ENCODE measurements at regions not wholly inside any gene's neighbourhood (a gene's known extent, or its start where the extent isn't known, plus 50 kb on each side); places are given as distances from the start of the nearest gene placed in this dataset.

DNA sequence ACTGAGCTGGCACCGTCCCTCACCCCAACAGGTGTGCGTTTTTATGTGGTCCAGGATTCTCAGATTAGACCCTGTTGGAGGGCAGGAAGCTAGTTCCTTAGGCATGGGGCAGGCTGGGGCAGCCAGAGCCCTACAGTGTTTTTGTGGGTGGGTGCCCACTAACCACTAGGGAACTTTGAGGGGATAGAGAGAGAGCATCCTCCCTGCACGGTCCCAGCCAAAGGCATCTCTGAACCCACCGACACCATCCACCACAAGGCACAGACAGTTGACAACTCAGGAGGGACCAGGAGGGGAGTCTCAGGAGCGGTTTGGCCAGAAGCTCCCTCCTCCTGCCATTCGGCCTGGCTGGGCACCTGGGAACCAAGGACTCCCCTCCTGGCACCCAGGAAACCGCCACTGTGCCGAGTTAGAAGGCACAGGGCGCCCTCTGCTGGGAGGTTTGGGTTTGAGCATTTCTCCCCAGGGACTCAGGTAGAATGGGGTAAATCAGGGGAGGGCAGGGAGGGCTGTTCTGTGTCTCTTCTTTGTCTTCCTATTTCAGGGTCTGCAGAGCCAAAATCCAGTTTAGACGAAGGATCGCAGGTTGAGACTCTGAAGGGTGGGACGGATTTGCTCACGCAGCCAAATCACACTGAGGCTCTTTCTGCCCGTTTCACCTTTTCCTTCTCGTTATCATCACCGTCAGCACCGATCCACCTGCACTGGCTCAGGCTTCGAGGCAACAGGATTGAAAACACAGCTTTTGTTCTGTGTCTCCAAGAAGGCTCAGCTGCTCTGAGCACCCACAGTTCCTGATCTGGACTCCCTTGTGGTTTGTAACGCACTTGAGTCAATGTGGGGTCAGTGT is 84.8 kb upstream of the COL13A1 start:
- DNase-seq: peak; percentile 83

DNA sequence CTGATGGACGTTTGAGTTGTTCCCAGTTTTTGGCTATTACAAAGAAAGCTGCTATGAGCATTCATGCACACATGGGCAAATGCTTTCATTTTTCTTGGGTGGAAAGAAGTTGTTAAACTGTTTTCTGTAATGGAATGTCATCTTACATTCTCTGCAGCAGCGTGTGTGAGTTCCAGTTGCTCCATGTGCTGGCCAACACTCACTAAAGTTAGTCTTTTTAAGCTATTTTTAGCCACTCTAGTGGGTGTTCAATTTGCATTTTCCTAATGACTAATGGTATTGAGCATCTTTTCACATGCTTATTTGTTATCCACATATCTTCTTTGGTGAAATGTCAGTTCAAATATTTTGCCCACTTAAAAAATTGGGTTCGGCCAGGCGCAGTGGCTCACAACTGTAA is 82.8 kb upstream of the COL13A1 start:
- no peak for DNase-seq

DNA sequence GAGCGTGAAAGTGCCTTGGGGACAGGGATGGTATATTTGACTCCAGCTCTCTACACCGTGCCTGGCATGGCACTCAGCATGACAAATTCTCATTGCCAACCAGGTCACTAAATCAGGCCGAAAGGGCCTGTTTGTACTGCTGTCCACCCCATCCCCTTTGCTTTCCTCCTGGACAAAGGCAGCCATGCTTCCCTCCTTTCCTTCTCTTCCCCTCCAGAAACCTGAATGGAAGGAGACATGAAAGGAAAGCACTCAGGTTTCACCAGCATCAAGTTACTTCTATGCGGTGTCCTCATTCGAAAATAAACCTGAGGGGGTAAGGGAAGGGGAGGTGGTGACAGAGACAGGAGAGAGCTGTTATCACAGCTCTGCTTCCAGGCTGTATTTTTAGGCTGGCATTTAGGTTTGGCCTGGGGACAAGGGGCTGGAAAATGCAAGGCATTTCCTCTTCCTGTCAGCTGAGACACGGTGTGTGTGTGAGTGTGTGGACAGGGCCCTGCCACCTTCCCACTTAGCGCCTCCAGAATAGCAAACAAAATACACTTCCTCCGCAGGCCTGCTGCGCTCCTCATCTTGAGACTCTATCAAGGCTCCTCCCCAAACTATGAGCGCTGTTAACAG is 79.9 kb upstream of the COL13A1 start:
- DNase-seq: no peak

DNA sequence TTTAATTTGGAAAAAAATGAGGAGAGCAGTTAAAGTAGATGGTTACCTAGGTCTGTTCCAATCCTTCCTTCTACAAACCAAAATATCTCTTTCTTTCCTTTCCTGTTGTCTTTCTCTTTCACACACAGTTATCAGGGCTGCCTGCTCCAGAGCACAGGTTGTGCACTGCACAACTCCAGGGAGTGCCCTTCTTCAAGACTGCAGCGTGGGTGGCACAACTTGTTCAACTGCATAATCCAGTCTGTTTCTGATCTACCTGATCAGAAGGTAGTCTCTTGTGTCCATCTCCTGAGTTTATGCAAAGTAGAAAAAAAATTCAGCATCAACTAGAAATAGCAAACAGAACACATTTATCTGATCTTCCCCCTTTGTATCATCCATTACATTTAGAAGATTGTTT is 78.1 kb upstream of the COL13A1 start:
- no peak for DNase-seq

DNA sequence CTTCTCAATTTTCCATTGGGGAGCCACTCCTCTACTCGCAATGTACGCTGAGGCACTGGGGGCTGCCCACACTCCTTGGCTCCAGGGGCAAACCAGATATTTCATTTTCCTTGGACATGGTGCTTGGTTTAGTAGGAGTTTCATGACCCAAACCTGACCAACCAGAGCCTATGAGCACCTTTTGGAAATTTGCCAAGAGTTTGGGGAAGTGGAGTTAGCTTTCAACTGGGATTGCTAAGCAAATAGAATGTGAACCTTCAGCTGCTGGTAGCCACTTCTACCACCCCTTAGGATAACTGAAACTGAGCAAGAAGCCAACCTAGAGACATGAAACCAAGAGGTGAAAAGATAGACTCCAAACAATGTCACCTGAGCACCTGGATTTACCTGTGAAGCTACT is 74.9 kb upstream of the COL13A1 start:
- no peak for DNase-seq

DNA sequence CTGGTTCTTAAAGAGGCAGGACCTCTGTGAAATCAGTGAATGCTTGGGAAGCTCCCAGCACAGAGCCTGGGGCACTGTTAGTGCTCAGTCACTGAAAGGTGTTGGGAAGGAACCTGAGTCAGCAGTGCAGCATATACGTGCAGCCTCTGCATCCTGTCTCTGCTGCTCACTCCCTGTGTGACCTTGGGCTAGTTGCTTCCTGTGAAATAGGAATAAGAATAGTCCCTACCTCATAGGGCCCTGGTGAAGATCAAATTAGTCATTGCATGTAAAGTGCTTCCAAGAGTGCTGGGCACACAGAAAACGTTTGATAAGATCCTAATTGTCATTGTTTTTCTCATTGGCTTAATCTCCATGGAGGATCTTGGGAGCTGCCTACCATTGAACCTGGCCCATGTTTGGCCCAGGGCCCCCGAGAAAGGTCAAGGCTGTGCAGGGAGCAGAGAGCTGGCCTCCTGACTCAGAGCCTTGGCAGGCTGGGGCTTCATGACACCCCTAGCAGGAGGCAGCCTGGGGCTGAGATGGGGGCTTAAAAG is 73.3 kb upstream of the COL13A1 start:
- DNase-seq: no peak

DNA sequence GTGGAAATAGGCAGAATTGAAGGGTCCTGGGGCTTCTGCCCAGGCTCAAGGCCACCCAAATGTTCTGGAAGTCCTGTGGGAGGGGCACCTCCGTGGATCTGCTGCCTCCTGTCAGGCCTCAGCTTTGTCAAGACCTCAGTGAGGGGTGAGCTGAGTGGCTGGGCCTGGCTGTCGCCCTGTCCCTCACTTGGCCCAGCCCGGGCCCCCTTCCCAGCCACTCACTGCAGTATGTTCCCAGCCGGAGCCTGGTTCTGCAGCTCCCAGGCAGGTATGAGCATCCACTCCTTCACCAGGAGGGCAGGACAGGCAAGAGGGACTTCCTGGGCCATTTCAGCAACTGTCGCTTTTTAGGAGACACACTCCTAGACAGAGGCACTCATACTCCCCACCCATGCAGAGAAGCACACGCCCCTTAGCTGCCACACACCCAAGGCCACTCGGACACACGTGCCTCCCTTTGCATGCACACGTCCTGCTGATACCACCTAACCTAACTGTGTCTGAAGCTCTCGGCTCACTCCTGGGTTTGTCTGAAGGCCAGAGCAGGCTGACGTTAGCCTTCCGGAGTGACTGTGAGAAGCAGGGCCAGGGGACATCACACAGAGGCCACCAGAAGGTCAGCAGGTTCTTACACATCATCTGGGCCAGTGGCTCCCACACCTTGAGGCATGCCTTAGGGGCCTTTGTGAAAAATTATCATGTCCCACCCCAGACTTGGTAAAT is 72.2 kb upstream of the COL13A1 start:
- DNase-seq: no peak

DNA sequence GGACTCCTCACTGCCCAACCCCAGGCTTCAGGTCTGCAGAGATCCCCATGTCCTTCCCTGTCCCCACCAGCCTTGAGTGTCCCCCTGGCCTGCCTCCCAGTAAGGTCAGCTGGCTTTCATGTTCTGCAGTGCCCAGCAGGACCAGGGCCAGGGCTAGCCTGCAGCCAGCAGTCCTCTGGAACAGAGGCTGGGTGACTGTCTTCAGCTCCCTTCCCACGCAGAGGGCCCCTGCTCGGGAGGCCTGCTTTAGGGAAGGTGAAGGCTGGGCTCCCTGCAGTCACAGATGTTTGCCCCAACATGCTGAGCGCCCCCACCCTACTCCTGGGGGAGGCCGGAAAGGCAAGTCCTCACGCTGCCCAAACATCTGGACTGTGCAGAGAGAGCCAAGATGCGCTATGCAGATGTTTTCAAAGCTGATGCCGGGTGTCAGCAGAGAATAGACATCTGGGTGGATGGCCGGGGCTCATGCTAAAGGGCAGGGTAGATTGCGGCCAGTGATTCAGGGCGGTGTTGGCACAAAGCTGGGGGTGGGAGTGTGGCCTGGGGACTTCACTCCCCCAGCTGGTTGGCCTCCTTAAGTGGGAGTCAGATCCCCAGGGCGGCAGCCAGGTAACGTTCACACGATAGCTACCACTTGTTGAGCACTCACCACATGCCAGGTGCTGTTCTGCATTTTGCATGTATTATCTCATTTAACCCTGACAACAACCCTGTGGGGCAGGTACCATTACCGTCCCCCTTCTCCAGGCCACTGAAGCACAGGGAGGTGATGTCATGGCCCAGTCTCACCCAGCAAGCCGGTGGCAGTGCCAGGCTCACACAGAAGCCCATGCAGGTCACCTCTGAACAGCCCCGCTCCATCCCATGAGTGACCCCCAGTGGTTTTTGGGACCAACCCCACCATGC is 71.2 kb upstream of the COL13A1 start:
- no peak for DNase-seq

DNA sequence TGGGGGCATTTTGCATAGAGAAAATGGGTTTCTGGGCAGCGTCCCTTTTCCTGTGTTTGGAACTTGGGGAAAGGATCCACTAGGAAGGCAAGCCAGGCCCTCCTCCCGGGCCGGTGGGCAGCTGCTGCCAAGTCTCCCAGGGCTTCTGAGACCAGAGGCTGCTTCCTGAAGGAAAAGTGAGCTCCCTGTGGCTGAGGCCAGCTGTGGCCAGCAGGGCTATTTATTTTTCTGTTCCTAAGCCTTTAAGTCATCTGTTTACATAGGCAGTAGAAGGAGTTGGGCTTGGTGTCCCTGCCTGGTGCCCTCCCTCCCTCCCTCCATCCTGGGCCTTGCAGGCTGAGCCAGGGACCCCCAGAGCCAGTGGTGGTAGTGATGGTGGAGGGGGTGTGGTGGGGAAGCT is 70.5 kb upstream of the COL13A1 start:
- DNase-seq: no peak

DNA sequence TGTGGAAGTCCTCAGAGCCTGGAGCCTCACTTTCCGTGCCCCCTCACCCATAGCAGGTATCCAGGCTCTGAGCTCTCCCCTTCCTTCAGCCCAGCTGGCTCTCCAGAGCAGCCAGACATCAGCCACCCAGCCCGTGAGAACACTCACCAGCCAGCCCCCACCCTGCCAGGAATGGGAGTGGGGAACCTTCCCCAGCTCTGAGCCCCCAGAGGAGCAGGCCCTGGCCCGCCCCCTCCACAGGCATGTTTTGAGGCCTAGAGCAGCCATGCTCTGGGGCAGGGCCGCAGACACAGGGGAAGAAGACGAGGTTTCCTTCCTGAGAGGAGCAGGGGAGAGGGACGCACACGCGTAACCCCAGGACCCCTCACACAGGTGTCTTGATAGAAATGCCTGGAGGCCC is 70.0 kb upstream of the COL13A1 start:
- no peak for DNase-seq

DNA sequence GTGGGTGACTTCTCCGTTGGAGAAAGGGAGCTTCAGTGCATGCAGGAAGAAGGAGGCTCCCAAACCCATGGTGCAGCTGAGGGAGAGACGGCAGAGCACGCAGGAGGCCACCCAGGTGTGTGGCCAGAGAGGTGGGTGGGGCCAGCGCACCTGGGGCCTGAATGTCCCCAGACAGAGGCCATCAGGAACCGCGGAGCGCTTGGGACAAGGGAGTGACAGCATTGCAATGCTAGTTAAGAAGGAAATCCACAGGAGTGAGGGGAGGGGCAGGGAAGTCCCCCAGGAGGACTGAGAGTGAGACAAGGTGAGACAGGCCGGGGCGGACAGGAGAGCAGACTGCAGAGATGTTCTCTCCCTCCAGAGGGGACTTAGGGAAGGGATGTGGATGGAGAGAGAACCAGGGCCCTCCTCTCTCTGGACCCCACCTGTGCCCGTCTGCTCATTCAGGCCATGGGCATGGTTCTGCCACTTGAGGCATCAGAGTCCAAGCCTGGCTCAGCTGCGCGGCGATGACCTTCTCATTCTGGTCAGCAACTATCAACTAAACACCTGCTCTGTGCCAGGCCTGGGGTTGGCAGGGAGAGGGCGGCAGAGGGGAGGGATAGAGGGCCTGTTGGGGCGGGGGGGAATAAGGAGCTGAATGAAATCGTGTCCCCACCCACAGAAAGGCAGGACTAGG is 69.4 kb upstream of the COL13A1 start:
- DNase-seq: no peak

DNA sequence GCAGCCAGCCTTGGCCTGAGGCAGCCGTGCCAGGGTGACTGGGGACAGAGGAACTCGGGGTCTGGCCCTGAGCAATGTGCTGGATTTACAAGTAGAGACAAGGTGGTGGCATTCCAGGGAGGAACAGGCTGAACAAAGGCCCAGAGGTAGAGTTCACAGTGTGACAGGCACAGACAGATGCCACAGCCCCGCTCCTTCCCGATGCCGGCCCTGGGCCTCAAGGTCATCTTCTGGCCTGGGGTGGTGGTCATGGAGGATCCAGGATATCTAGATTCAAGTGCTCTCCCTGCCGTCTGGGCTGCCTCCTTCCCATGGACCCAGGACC is 68.9 kb upstream of the COL13A1 start:
- no peak for DNase-seq

DNA sequence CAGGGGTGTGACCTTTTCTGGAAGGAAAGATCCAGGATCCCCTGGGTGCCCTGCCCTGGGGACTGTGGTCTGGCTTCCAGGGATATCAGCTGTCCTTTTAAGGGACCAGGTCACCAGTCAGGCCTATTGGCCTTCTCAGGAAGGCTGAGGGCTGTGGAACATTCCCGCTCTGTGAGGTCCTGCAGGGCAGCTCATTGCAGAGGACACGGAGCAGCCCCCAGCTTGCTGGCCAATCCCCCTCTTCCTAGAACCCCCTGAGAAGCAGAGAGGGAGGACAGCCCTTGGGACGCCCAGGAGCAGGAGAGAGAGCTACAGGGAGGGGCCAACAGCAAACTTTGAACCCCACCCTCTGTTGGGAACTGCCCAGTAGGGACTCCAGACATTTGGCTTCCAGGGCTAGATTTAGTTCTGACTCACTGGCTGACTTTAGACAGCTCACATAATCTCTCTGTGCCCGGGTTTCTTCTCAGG is 67.9 kb upstream of the COL13A1 start:
- DNase-seq: no peak

DNA sequence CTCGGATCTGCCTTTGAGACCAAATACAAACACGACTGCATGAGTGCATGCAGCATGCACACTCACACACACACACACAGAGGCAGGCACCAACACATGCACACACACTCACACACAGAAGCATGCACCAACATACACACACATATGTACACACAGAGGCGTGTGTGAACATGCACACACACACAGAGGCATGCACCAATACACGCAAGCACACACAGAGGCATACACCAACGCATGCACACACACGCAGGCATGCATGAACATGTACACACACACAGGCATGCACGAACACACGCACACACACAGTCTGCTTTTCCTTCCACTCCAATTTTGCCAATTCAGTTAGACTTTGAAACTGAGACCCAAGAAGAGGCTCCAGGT is 67.3 kb upstream of the COL13A1 start:
- no peak for DNase-seq

DNA sequence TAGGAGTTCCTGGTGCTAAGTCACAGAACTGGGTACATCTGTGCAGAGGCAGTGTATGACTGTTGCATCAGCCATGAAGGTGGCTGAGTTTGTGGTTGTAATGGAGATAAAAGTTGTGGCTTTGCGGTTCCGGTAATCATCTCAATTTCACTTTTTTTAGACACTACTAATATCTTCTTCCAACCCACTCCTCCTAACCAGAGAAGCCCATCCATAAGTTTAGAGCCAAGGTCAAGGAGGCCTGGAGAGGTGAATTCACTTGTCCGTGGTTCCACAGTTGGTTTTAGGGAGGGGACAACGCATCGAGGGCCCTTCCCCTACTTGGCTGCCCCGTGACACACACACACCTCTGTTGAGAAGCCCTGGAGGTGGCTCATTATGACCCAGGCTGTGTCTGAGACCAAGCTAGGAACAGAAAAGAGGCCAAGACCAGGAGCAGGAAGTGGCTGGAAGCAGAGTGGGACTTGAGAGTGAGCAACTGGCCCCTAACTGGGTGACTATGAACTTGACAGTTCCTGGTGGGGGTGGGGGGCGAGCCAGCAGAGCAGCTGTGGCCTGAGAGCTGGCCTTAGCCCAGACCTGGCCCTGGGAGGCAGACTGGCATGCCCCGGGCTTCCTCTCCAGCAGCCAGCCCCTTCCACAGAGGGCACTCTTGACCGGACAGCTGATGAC is 66.8 kb upstream of the COL13A1 start:
- no peak for DNase-seq

DNA sequence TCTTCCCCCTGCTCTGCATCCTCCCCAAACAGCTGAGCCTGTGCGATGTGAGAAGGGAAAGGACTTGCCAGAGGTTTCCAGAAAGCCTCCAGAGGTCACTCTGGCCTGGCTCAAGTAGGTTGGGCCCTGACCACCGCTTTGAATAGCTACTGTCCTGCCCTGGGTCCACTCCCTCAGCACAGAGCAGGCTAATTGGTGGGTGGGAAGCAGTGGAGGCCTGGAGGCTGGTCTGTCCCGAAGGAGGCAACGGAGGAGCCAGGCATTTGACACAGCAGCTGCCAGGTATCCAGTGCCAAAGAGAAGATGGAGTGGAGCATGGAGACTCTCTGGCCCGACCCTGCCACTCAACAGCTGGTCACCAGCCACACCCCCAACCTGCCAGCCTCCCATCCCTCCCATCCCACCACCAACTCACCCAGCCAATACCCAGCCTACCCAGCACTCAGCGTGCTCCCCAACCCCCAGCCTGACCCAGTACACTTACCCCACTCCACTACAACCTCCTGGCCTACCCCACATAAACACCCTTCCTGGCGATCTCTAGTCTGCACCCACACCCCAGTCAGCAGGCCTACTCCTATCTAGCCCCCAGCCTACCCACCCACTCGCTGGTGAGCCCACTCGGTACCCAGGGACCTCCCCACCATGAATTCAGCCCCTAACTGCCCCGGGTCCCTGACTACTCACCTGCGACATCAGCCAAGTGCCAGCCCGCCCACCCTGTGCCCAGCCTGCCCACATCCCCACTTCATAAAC is 64.6 kb upstream of the COL13A1 start:
- DNase-seq: no peak

DNA sequence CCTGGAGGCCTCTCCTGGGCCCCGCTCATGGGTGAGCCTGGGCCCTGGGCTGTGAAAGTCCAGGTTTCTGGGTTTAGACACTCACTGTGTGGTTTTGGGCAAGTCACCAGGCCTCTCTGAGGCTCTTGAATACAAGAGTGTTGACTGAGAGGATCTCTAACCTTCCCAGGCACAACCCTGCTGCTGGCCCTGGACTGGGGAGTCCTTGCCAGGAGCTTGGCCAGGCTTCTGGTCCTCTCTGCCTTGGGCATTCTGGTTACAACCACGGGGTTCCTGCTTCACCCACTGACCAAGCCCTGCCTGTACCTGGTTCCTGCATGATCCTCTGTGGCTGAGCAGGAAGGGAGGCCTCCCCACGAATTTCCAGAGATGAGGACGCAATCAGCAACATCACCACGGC is 63.6 kb upstream of the COL13A1 start:
- no peak for DNase-seq

DNA sequence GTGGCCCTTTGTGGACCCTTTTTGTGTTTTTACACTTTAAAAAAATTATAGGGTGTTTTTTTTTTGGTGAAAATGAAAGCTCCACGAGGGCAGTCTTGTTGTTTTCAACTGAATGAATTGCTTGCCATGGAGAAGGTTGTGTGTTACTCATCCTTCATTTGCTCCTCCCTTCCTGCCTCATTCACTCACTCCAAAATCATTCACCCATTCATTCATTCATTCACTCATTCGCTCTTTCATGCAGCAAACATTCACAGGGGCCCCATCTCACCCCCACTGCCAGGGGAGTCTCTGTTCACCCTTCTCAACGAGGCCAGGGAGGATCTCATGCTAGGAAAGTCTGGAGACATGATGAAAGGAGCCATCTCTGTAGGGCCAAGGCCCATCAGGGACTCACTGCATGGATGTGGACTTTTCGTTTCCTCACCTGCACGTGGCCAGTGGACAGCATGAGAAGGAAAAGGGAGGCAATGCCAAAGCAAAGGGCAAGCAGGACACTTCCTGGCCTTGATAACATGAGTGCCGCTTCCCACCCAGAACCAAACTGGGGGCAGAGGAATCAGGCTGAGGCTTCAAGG is 62.8 kb upstream of the COL13A1 start:
- DNase-seq: no peak

DNA sequence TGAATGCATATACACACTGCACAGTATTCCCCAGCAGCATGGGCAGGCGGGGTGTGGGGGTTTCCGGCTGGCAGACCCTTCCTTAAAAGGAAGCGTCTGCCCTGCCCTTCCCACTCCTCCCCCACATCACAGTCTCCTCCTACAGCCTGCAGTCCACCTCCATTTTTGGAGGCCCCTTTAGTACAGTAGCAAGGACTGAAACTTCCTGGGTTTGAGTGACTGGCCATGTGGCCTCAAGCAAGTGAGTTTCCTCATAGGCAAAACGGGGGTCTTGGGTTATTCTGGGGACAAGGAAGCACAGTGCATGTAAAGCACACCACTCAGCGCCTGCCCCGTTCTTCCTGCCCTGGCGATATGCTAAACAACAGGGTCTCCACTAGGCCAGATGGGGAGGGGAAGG is 62.1 kb upstream of the COL13A1 start:
- DNase-seq: no peak

DNA sequence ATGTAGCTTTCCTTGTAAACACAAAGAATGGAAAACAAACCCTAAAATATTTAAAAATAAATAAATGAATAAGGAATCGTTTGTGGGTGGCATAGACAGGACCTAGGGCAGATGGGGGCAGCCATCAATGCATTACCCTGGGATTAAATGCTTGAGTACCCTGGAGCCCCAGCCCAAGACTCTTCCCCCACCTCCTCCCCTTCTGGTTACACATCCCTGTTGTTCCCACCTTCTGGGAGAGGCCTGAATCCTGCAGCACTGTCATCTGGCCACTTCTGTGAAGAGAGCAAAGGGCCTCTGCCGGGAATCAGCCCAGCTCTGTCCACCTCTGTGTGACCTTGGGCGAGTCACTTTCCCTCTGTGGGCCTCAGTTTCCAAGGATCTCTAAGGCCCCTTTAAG is 61.6 kb upstream of the COL13A1 start:
- no peak for DNase-seq

Data from eye (tissue), 1 donor.